Left renal pelvis (tissue), 4 donors: ENCODE measurements at regions not wholly inside any gene's neighbourhood (a gene's known extent, or its start where the extent isn't known, plus 50 kb on each side); places are given as distances from the start of the nearest gene placed in this dataset.
"Not testable (repeated sequence)": the region's sequence is repeated elsewhere in the genome, so short reads cannot be mapped to it uniquely, and the experiment has no call there.

Source experiments
- DNase-seq, 4 donors: peaks; one replicate each; pipeline ENCODE4 v3.0.0-alpha.2; 2013; ENCODE audit warnings: low read depth in 4 of 4, low spot score in 3 of 4

- no peak for DNase-seq
Observed at GRCh38 chr4:56148428-56148827, 199.7 kb downstream of the CEP135 start.

GRCh38 chr4:56147371-56147770 is 198.6 kb downstream of the CEP135 start:
- no peak for DNase-seq

GRCh38 chr4:56146956-56147355 is 198.2 kb downstream of the CEP135 start:
- DNase-seq = no peak

- no peak for DNase-seq
Observed at GRCh38 chr4:56142088-56142487, 193.3 kb downstream of the CEP135 start.

- DNase-seq = no peak
Observed at GRCh38 chr4:56139241-56139827, 190.6 kb downstream of the CEP135 start.

- not testable (repeated sequence) for DNase-seq
Observed at GRCh38 chr4:56134834-56135233, 186.1 kb downstream of the CEP135 start.

- DNase-seq = peak in 3 of 4 donors; percentile 39 to 46 (median 45)
Observed at GRCh38 chr4:56134266-56134665, 185.5 kb downstream of the CEP135 start.

- no peak for DNase-seq
Observed at GRCh38 chr4:56132835-56133234, 184.1 kb downstream of the CEP135 start.

GRCh38 chr4:56132188-56132587 is 183.4 kb downstream of the CEP135 start:
- DNase-seq = not testable (repeated sequence)

- no peak for DNase-seq
Observed at GRCh38 chr4:56130606-56131155, 181.9 kb downstream of the CEP135 start.

- DNase-seq = no peak
Observed at GRCh38 chr4:56129431-56129861, 180.7 kb downstream of the CEP135 start.

GRCh38 chr4:56128213-56128612 is 179.5 kb downstream of the CEP135 start:
- DNase-seq = no peak

- DNase-seq = peak in 2 of 4 donors; percentile 42 to 43
Observed at GRCh38 chr4:56127716-56128115, 179.0 kb downstream of the CEP135 start.

- DNase-seq = no peak
Observed at GRCh38 chr4:56123547-56123946, 174.8 kb downstream of the CEP135 start.

- DNase-seq = no peak
Observed at GRCh38 chr4:56123051-56123450, 174.3 kb downstream of the CEP135 start.

GRCh38 chr4:56118845-56119244 is 170.1 kb downstream of the CEP135 start:
- DNase-seq = no peak

GRCh38 chr4:56118055-56118454 is 169.3 kb downstream of the CEP135 start:
- DNase-seq = no peak

- no peak for DNase-seq
Observed at GRCh38 chr4:56115898-56116297, 167.2 kb downstream of the CEP135 start.

- no peak for DNase-seq
Observed at GRCh38 chr4:56112377-56112776, 163.6 kb downstream of the CEP135 start.

- no peak for DNase-seq
Observed at GRCh38 chr4:56106180-56107147, 157.7 kb downstream of the CEP135 start.

- DNase-seq = no peak
Observed at GRCh38 chr4:56104188-56104587, 155.4 kb downstream of the CEP135 start.

GRCh38 chr4:56102601-56103000 is 153.9 kb downstream of the CEP135 start:
- DNase-seq = no peak
